Heart left ventricle (tissue), 13 donors: ENCODE measurements at regions not wholly inside any gene's neighbourhood (a gene's known extent, or its start where the extent isn't known, plus 50 kb on each side); places are given as distances from the start of the nearest gene placed in this dataset.

ENCODE experiments used
- POLR2A ChIP-seq, 2 donors: fragments of 450-650 bp; IDR thresholded peaks; one replicate each; pipeline ENCODE4 v1.6.1; 2017; ENCODE audit warnings: antibody characterized with exemption in 2 of 2, mild to moderate bottlenecking in 2 of 2, moderate library complexity in 2 of 2
- TF ChIP-seq, protein P1 (sequence below), 12 donors: fragments of 200-600 bp; sonication (generic) in 4 of 12; IDR thresholded peaks; one replicate each; pipeline versions ENCODE4 v1.5.0 to v1.8.0; 2018 to 2022; ENCODE audit warnings: antibody characterized with exemption in 12 of 12, mild to moderate bottlenecking in 5 of 12
- donor health status: ischemic (EF 13 %, LVEDD 7.1; RV severe dilation, severe dysfunction).
- donor health status: DM: no; HTN: yes; CAD: no.
- donor health status: DM: no; HTN: no; CAD: no.
- donor health status: ischemic (EF 25% LVEDD 6.9; RV normal size, moderate dysfunction).
- donor health status: ischemic (EF 25% LVEDD 5.7; RV mildly dilated, moderate dysfunction).
- donor health status: ischemic (EF 35%, LVEDD 5.7; RV mildly dilated, moderate dysfunction).
- donor health status: nonischemic (EF 11% LVEDD 7.7; RV severe dilation, severe dysfunction).
- donor health status: DM: yes; HTN: yes; CAD: no.
- donor health status: PGD.
- donor health status: ischemic (EF 29% LVEDD 5.4; RV normal size, mild dysfunction).
- donor health status: nonischemic (EF 23%, LVEDD 6.1; RV moderate dilation, normal function).

- TF ChIP-seq POLR2A (IDR thresholded peaks at IDR 0.05): no peak
- TF ChIP-seq, protein P1, sequence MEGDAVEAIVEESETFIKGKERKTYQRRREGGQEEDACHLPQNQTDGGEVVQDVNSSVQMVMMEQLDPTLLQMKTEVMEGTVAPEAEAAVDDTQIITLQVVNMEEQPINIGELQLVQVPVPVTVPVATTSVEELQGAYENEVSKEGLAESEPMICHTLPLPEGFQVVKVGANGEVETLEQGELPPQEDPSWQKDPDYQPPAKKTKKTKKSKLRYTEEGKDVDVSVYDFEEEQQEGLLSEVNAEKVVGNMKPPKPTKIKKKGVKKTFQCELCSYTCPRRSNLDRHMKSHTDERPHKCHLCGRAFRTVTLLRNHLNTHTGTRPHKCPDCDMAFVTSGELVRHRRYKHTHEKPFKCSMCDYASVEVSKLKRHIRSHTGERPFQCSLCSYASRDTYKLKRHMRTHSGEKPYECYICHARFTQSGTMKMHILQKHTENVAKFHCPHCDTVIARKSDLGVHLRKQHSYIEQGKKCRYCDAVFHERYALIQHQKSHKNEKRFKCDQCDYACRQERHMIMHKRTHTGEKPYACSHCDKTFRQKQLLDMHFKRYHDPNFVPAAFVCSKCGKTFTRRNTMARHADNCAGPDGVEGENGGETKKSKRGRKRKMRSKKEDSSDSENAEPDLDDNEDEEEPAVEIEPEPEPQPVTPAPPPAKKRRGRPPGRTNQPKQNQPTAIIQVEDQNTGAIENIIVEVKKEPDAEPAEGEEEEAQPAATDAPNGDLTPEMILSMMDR (IDR thresholded peaks at IDR 0.05): no peak
Observed at GRCh38 chr6:40722553-40723258, 135.5 kb upstream of the LRFN2 start.
